OCI-LY3 (cell line): ENCODE measurements at regions not wholly inside any gene's neighbourhood (a gene's known extent, or its start where the extent isn't known, plus 50 kb on each side); places are given as distances from the start of the nearest gene placed in this dataset.

Source experiments
- CTCF ChIP-seq: fragments of 200-600, 300-600 bp; sonication (generic); IDR thresholded peaks from 2 replicates; pipeline ENCODE4 v1.5.1; 2014; ENCODE audit warnings: antibody characterized with exemption, low read length, low read depth
- EZH2phosphoT487 ChIP-seq: fragments of 200-600 bp; shearing (Covaris generic); IDR thresholded peaks from 2 replicates; pipeline ENCODE4 v1.6.1; 2018; ENCODE audit warnings: antibody characterized with exemption, mixed run types, low read depth

- TF ChIP-seq CTCF (no peak), EZH2phosphoT487 (no peak)
Measured at GRCh38 chr18:44149706-44150105, 531.0 kb upstream of the SETBP1 start.
